HCEC 1CT (cell line): ENCODE measurements at regions not wholly inside any gene's neighbourhood (a gene's known extent, or its start where the extent isn't known, plus 50 kb on each side); places are given as distances from the start of the nearest gene placed in this dataset.
"Not testable (repeated sequence)": the region's sequence is repeated elsewhere in the genome, so short reads cannot be mapped to it uniquely, and the experiment has no call there.

Source experiments
- DNase-seq: peaks from one replicate; pipeline ENCODE4 v3.0.0-alpha.2; 2017

DNA sequence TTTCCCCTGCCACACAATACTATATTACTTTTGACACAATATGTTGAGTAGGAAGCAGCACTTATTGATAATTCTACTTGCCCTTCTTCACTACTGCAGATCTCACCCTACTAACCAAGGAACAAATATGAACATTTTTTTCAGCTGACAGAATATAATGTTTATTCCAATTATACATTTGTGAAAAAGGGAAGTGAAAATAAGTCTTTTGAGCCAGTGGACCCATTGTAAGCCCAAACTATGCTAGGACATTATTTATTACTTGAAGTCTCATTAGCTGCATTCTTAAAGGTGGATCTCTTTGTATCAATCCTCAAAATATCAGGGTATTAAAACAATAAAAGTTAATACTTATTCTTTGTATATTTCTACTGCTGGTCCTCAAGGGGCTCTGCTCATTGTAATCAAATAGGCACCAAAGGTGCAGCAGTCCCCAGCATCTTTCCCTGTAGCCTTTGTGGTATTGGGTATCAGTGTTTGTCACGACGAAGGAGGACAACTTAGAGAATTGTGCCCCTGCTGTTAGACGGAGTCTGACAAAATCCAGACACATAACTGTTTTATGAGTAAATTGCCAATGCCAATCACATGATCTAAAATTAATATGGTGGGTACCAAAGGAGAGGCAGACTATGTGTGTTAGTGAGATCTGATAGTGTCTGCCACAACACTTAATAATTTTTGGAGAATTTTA is 453.5 kb upstream of the CDH9 start:
- no peak for DNase-seq

DNA sequence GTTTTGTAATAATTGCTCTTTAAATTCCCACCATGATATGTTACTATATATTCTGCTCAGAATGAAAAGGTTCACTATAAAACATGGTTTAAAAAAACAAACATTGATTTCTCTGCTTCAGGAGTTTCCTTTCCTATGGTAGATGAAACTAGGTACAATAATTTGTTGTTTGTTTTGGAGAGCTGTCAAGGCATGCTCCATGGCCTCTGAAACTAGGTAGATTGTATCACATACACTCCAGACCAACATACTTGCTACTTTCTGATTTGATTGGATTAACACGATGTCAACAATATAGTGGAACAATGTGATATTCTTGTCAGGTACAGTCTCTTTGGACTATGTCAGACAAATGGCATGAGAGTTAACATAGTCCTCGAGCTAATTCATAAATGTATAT is 452.7 kb upstream of the CDH9 start:
- no peak for DNase-seq

DNA sequence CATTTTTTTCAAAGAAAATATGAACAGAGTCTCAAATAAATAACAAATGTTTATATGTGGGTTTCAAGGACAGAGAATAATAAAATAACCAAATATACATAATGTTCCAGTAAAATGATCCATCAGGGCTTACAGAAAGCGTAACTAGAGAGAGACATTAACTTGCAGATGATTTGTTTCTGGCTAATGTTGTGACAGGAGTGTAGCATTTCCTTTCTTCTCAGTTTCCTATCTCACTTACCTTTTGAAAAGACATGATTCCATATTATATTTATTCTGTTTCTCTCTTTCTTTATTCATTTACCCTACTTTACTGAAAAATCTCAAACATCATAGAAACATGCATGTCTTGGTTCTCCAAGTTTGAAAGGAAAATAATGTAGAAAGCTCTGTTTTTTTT is 451.3 kb upstream of the CDH9 start:
- no peak for DNase-seq

- DNase-seq = no peak
Measured at GRCh38 chr5:27482663-27483062, 444.3 kb upstream of the CDH9 start.

GRCh38 chr5:27479859-27480258 is 441.5 kb upstream of the CDH9 start:
- no peak for DNase-seq

DNA sequence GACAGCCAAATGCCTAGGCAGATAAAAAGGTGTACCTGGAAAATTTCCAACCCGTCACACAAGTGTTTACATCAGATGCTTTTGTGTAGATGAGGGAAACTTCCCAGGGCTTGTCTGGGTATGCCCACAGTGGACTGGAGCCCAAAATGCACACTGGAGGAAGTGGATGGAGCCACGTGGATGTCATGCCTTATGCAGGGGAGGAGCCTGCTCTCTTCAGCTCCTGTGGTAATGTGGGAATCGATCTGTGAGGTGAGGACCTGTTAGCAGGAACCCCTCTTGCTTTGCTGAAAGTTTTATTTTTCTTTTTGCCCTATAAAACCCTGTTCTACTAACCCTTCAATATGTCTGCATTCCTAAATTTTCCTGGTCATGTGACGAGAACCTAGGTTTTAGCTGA is 439.2 kb upstream of the CDH9 start:
- no peak for DNase-seq

GRCh38 chr5:27476356-27476988 is 438.1 kb upstream of the CDH9 start:
- no peak for DNase-seq

- DNase-seq = no peak
Measured at GRCh38 chr5:27475063-27475462, 436.7 kb upstream of the CDH9 start.

DNA sequence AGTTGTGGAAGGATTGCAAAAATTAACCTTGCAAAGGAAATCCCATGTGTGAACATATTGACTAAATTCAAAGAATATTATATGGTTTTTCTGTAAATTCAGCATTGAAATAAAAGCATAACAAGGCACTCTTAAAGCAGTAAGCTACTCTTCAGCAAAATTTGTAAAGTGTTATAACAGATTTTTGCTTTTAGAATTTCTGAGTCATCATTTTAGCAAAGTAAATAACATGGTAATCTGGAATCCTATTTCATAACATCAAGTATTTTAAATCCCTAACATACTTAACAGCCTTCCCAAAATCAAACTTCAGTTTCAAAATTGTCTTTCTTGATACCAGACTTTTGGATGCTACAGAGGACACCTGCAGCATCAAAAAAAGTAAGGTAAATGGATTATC is 436.0 kb upstream of the CDH9 start:
- no peak for DNase-seq

GRCh38 chr5:27474047-27474309 is 435.6 kb upstream of the CDH9 start:
- no peak for DNase-seq

GRCh38 chr5:27473307-27474046 is 435.1 kb upstream of the CDH9 start:
- no peak for DNase-seq

- DNase-seq = no peak
Measured at GRCh38 chr5:27472871-27473270, 434.5 kb upstream of the CDH9 start.

GRCh38 chr5:27472000-27472763 is 433.8 kb upstream of the CDH9 start:
- peak; percentile 28 for DNase-seq

DNA sequence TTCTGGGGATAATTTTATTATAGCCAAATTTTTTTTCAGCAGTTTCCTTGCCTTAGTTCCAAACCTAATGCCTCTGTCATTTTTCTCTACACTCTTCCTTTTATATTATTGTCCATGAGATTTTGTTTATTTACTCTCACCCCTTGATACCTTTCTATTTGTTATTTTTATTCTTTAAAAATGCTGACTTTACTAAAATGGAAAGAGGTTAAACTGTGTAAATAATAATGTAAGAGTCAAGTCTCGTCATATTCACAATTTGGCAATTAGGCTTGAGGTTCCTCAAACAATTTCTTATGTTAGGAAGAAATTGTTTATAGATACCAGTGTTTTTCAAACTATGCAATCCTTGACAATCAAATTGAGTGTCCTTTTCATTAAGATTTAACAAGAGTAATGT is 428.6 kb upstream of the CDH9 start:
- no peak for DNase-seq

GRCh38 chr5:27465140-27465539 is 426.8 kb upstream of the CDH9 start:
- DNase-seq = no peak

DNA sequence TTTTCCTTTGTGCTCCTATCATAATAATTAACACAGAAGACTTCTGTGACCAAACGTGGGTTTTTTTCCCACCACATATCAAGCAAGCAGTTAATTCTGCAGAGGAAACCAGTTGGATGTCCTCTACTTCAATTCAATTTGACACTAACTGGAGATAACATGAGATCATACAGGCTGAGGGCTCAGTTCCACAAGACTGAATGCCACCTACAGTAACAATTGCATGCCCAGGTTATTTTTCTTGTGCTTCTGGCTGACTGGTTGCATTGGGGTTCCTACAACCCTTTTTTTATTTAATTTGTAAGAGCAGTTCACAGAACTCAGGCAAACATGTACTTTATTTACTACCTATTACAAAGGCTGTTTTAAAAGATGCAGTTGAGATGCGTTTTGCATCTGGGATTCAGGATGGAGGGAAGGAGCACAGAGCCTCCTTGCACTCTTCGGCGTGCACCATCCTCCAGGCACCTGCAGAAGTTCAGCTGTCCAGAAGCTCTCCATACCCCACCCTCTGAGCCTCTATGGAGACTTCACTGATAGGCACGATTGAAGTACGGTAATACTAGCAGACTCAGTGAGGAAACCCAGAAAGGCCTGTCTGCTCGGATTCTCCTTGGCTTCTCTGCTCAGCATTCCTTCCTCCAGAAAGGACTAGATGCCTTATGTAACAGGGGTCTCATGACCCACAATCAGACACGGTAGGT is 425.2 kb upstream of the CDH9 start:
- no peak for DNase-seq

GRCh38 chr5:27462936-27463335 is 424.6 kb upstream of the CDH9 start:
- no peak for DNase-seq

- DNase-seq = no peak
Measured at GRCh38 chr5:27458287-27458686, 419.9 kb upstream of the CDH9 start.

DNA sequence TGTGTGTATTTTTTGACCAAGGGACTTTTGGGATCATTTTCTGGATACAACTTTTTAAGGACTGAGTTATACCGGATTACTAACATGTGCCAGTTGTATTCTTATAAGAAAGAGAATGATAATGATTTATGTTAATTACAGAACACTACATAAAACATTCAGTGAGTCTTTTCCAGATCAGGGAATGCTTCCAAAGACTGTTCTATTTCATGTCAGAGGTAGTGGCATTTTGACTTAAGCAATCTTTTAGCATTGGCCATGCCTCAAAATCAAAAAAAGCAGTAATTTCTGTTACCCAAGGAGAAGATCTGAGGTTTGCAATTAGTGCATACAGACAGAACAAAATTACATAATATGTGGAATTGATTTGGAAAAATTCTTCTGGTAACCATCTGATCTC is 413.0 kb upstream of the CDH9 start:
- DNase-seq = no peak

DNA sequence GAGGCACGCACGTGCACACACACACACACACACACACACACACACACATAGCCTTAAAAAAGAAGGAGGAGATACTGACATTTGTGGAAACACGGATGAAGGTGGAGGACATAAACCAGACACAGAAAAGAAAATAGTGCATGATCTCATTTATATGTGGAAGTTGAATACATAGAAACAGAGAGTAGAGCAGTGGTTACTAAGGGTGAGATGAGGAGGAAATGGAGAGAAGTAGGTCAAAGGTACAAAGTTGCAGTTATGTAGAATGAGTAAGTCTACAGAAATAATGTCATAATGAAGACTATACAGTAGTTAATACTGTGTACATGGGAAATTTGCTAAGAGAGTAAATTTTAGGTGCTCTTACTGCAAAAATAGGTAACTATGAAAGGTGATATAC is 412.2 kb upstream of the CDH9 start:
- peak; percentile 59 for DNase-seq

GRCh38 chr5:27439383-27439782 is 401.0 kb upstream of the CDH9 start:
- not testable (repeated sequence) for DNase-seq

GRCh38 chr5:27437594-27438200 is 399.3 kb upstream of the CDH9 start:
- no peak for DNase-seq

DNA sequence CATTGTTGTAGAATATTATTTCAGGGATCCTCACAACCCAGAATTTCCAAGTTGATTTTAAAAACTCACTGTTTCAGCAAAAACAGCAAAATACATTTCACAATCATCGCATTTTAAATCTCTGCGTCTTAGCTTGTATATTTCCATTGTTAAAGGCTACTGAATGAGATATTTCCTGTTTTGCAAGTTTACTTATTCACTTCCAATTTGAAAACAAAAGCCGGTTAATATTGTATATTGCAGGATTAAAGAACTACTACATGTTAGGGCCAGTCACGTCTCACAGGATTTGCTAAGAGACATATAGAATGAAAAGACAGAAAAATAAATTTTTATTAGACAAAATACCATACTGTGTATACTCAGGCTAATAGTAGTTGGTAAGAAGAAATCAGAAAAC is 395.9 kb upstream of the CDH9 start:
- no peak for DNase-seq
